ENCODE measurements at regions not wholly inside any gene's neighbourhood (a gene's known extent, or its start where the extent isn't known, plus 50 kb on each side); places are given as distances from the start of the nearest gene placed in this dataset.

DNA sequence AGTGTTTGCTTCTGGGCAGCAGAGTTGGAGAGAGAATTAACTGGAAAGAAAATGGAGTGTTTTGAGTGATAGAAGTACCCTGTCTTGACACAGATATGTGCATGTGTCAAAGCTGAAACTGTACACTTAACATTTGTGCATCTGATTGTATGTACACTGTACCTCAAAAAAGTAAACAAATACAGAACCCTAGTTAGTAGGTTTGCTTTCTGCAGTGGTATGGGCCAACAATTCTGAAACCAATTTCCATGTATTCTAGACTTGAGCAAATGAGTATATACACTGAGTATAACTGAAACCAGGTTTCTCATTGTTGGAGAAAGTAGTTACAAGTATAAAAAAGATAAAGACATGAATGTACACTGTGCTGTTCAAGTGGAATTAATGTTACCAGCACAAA, 52.4 kb downstream of the ELAPOR2 start:
- H3K9me3 ChIP-seq: no peaks in the 10 kb centered on the region
- no peak overlapping the region for H3K4me3 ChIP-seq
- H3K27me3 ChIP-seq: no peaks in the 10 kb centered on the region
- intact Hi-C loops (cut with DNase I; ENCODE audit: low total_unique reads): no loop called here
- no peaks in the 10 kb centered on the region for H3K36me3 ChIP-seq
- H3K27ac ChIP-seq: no peak overlapping the region
- TF ChIP-seq, protein P1, sequence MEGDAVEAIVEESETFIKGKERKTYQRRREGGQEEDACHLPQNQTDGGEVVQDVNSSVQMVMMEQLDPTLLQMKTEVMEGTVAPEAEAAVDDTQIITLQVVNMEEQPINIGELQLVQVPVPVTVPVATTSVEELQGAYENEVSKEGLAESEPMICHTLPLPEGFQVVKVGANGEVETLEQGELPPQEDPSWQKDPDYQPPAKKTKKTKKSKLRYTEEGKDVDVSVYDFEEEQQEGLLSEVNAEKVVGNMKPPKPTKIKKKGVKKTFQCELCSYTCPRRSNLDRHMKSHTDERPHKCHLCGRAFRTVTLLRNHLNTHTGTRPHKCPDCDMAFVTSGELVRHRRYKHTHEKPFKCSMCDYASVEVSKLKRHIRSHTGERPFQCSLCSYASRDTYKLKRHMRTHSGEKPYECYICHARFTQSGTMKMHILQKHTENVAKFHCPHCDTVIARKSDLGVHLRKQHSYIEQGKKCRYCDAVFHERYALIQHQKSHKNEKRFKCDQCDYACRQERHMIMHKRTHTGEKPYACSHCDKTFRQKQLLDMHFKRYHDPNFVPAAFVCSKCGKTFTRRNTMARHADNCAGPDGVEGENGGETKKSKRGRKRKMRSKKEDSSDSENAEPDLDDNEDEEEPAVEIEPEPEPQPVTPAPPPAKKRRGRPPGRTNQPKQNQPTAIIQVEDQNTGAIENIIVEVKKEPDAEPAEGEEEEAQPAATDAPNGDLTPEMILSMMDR (IDR thresholded peaks at IDR 0.05): no peak
- no peak for TF ChIP-seq POLR2A (IDR thresholded peaks at IDR 0.05)
- DNase-seq: no peak
- H3K4me1 ChIP-seq: no peaks in the 10 kb centered on the region

DNA sequence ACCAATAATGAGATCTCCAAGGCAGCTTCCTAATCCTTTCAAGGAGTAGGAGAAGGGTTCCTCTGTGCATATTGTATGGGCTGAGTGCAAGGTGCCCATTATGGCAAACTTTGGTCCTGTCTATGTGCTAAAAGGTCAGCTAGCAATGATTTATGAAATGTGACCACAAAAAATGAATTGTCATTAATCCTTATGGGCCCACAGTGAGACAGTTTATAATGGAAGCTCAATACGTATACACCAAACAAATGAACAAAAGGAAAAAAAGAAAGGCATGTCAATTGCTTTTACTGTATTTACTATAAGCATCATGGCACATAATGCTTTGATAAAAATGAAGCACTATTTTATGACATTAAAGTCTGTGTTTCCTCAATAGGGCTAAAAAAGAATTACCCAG, 54.5 kb downstream of the ELAPOR2 start:
- Histone ChIP-seq H3K27ac (no peak overlapping the region), H3K4me1 (no peaks in the 10 kb centered on the region), H3K27me3 (no peaks in the 10 kb centered on the region), H3K4me3 (no peak overlapping the region), H3K9me3 (no peaks in the 10 kb centered on the region), H3K36me3 (no peaks in the 10 kb centered on the region)
- no peak for TF ChIP-seq POLR2A (IDR thresholded peaks at IDR 0.05)
- TF ChIP-seq, protein P1 (IDR thresholded peaks at IDR 0.05): no peak
- intact Hi-C loops (cut with DNase I; ENCODE audit: low total_unique reads): no loop called here
- no peak for DNase-seq

DNA sequence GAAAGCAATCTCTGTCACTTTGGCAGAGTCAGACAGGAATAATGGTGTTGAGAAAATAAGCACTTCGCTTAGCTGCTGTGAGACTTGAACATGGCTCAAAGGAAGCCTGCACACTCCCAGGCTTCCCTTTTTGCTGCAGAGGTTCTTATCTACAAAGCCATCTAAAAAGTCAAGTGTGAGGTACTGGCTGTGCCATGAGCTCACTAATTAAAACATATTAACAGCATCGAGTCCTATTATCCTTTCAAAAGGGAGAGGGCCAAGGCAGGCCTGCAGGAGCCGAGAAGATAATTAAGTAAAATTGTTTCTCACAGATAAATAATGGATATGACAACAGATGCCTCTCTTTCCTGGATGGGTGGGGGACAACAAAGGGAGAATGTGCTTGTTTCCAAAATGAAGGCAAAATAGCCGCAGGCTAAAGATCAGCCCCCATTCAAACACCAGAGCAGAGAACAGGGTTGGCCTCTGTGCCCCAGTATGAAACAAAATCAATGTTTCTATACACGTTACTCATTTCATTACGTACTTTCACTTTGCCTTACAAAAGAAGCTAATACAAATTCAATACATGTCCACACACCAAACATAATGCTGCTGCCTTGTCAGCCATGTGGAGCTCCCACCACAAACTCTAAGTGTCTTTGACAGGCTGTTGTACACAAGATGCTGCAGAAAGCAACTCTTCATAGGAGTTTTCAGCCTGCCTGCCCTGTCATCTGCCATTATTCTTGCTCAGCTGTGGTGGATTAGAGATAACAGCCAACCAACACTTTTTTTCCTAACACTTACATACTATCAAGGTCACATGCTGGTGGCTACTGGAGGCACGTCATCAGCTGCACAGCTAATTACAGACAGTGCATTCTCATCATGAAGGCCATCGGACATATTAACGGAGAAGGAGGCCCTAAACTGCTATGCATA, 55.3 kb downstream of the ELAPOR2 start:
- TF ChIP-seq, protein P1 (IDR thresholded peaks at IDR 0.05): no peak
- no peak for TF ChIP-seq POLR2A (IDR thresholded peaks at IDR 0.05)
- Histone ChIP-seq H3K27ac (no peak overlapping the region), H3K4me3 (no peak overlapping the region), H3K9me3 (no peaks in the 10 kb centered on the region), H3K27me3 (no peaks in the 10 kb centered on the region), H3K4me1 (no peaks in the 10 kb centered on the region), H3K36me3 (no peaks in the 10 kb centered on the region)
- DNase-seq: no peak
- intact Hi-C loops (cut with DNase I; ENCODE audit: low total_unique reads): no loop called here

DNA sequence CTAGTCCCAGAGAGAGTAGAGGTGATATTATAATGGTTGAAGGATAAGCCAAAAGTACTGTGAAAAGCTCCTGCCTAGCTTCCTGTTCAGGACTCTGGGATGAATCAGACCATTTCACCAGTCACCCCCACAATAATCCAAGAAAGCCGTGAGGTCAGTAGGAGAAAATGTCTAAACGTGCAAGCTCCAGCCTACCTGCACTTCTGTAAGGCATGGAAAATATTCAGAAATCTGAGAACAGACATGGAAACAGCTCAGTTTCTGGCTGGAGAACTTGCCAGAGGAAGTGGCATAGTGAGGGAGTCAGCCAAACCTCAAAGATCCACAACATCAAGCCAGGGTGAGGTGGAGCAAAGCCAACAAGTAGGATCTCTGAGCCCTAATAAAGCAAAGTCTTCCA, 58.2 kb downstream of the ELAPOR2 start:
- TF ChIP-seq POLR2A (IDR thresholded peaks at IDR 0.05): no peak
- TF ChIP-seq, protein P1 (IDR thresholded peaks at IDR 0.05): no peak
- H3K4me1 ChIP-seq: no peaks in the 10 kb centered on the region
- no peak overlapping the region for H3K27ac ChIP-seq
- intact Hi-C loops (cut with DNase I; ENCODE audit: low total_unique reads): no loop called here
- peaks cover 0 to 2% of the 10 kb centered on the region in 2 donors for H3K36me3 ChIP-seq
- H3K4me3 ChIP-seq: no peak overlapping the region
- no peak for DNase-seq
- H3K9me3 ChIP-seq: no peaks in the 10 kb centered on the region
- H3K27me3 ChIP-seq: no peaks in the 10 kb centered on the region

DNA sequence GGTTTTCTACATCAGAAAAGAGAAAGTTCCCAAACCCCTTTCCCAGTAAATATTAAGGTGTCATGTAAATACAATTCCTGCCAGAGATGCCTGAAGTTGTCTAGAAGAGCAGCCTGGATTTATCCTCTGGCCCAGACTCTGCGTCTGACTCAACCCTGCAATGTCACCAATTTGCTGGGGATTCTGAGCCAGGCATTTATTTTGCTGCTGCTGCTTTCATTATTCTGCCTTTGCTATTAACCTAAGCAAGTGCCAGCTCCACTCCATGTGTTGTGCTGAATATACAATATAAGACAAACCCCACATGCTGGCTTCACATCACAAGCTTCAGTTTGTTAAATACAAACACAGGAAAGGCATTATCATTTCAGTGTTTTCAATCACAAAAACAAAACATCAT, 59.1 kb downstream of the ELAPOR2 start:
- Histone ChIP-seq H3K4me1 (no peaks in the 10 kb centered on the region), H3K27me3 (no peaks in the 10 kb centered on the region), H3K9me3 (no peaks in the 10 kb centered on the region), H3K36me3 (peaks cover 0 to 2% of the 10 kb centered on the region in 2 donors), H3K4me3 (no peak overlapping the region), H3K27ac (peak overlapping the region in 1 of 2 donors; percentile 2)
- TF ChIP-seq, protein P1 (IDR thresholded peaks at IDR 0.05): no peak
- TF ChIP-seq POLR2A (IDR thresholded peaks at IDR 0.05): no peak
- intact Hi-C loops (cut with DNase I; ENCODE audit: low total_unique reads): no loop called here
- DNase-seq: no peak
